GM23338 (cell line): ENCODE measurements at regions not wholly inside any gene's neighbourhood (a gene's known extent, or its start where the extent isn't known, plus 50 kb on each side); places are given as distances from the start of the nearest gene placed in this dataset.

ENCODE experiments used
- CREB1 ChIP-seq: fragments of 250-450 bp; sonication (Bioruptor Pico); IDR thresholded peaks from 2 replicates; pipeline ENCODE4 v1.5.0; 2020; ENCODE audit warnings: low read depth, mild to moderate bottlenecking, moderate library complexity
- EZH2 ChIP-seq: fragments of 200-600 bp; sonication (generic); IDR thresholded peaks from one replicate; pipeline ENCODE4 v1.8.0; 2017; ENCODE audit warnings: antibody characterized with exemption, mild to moderate bottlenecking, low read depth; ENCODE audit not compliant: unreplicated experiment
- EZH2phosphoT487 ChIP-seq: fragments of 200-600 bp; sonication (generic); IDR thresholded peaks from one replicate; pipeline ENCODE4 v1.8.1; 2018; ENCODE audit warnings: antibody characterized with exemption; ENCODE audit not compliant: unreplicated experiment
- JUNB ChIP-seq: IDR thresholded peaks from one replicate; pipeline ENCODE4 v1.6.1; 2016; ENCODE audit warnings: antibody characterized with exemption; ENCODE audit not compliant: unreplicated experiment
- NANOG ChIP-seq: IDR thresholded peaks from 2 replicates; pipeline ENCODE4 v1.6.1; 2016; ENCODE audit warnings: antibody characterized with exemption, borderline replicate concordance
- POLR2AphosphoS5 ChIP-seq: IDR thresholded peaks from 2 replicates; pipeline ENCODE4 v1.6.1; 2016; ENCODE audit warnings: antibody characterized with exemption, low read depth
- STAT1 ChIP-seq: IDR thresholded peaks from one replicate; pipeline ENCODE4 v1.6.1; 2016; ENCODE audit warnings: antibody characterized with exemption; ENCODE audit not compliant: unreplicated experiment
- ZNF114 ChIP-seq: fragments of 250-450 bp; sonication (Bioruptor Pico); IDR thresholded peaks from 2 replicates; pipeline ENCODE4 v1.5.0; 2020; ENCODE audit warnings: mild to moderate bottlenecking, moderate library complexity
- ZNF331 ChIP-seq: fragments of 250-450 bp; sonication (Bioruptor Pico); IDR thresholded peaks from 2 replicates; pipeline ENCODE4 v1.5.0; 2020; ENCODE audit warnings: low read depth, mild to moderate bottlenecking, moderate library complexity
- TF ChIP-seq, protein P1 (sequence below), 2 experiments: fragments of 200-600 bp in 1 of 2; sonication (generic) in 1 of 2; conservative IDR thresholded peaks; 2 replicates each; pipeline versions ENCODE4 v1.5.1 to v1.6.1; 2016 to 2017; ENCODE audit warnings: antibody characterized with exemption in 2 of 2, low read depth in 2 of 2, mild to moderate bottlenecking in 2 of 2, moderate library complexity in 1 of 2
- TF ChIP-seq, protein P2 (sequence below): IDR thresholded peaks from one replicate; pipeline ENCODE4 v1.6.1; 2018; ENCODE audit warnings: antibody characterized with exemption; ENCODE audit not compliant: unreplicated experiment
- TF ChIP-seq, protein P3 (sequence below): IDR thresholded peaks from 2 replicates; pipeline ENCODE4 v1.6.1; 2016; ENCODE audit warnings: antibody characterized with exemption

DNA sequence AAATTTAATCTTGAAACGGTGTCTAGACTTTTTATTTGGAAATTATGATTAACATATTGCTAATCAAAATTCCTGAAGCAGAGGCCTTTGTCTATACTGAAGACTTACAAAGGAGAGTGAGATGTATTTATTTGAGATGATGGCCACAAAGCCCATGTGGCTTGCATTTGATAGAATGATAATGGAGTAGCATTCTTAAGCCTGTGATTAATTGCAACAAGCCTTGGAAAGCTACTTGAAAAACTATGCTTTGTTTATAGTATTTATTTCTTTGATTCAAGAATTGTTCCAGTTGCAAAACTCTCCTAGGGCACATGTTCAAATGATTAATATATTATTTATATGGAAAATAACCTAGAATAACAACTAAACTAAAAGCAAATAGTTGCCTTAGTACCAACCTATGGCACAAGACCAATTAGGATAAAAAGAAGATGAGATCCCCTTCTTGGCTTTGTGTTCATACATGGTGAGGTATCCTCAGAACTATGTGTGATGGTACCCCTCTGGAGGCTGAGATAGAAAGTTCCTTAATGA, 244.1 kb upstream of the TBL1XR1 start:
- TF ChIP-seq, protein P1, sequence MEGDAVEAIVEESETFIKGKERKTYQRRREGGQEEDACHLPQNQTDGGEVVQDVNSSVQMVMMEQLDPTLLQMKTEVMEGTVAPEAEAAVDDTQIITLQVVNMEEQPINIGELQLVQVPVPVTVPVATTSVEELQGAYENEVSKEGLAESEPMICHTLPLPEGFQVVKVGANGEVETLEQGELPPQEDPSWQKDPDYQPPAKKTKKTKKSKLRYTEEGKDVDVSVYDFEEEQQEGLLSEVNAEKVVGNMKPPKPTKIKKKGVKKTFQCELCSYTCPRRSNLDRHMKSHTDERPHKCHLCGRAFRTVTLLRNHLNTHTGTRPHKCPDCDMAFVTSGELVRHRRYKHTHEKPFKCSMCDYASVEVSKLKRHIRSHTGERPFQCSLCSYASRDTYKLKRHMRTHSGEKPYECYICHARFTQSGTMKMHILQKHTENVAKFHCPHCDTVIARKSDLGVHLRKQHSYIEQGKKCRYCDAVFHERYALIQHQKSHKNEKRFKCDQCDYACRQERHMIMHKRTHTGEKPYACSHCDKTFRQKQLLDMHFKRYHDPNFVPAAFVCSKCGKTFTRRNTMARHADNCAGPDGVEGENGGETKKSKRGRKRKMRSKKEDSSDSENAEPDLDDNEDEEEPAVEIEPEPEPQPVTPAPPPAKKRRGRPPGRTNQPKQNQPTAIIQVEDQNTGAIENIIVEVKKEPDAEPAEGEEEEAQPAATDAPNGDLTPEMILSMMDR (conservative IDR thresholded peaks at IDR 0.05; ENCODE audit: low read depth in 2 of 2), result no peak
- TF ChIP-seq CREB1 (no peak), POLR2AphosphoS5 (no peak), EZH2phosphoT487 (no peak), ZNF114 (no peak), JUNB (no peak), EZH2 (no peak), NANOG (no peak), STAT1 (no peak), ZNF331 (CRISPR knock-in tag) (no peak)
- TF ChIP-seq, protein P2, sequence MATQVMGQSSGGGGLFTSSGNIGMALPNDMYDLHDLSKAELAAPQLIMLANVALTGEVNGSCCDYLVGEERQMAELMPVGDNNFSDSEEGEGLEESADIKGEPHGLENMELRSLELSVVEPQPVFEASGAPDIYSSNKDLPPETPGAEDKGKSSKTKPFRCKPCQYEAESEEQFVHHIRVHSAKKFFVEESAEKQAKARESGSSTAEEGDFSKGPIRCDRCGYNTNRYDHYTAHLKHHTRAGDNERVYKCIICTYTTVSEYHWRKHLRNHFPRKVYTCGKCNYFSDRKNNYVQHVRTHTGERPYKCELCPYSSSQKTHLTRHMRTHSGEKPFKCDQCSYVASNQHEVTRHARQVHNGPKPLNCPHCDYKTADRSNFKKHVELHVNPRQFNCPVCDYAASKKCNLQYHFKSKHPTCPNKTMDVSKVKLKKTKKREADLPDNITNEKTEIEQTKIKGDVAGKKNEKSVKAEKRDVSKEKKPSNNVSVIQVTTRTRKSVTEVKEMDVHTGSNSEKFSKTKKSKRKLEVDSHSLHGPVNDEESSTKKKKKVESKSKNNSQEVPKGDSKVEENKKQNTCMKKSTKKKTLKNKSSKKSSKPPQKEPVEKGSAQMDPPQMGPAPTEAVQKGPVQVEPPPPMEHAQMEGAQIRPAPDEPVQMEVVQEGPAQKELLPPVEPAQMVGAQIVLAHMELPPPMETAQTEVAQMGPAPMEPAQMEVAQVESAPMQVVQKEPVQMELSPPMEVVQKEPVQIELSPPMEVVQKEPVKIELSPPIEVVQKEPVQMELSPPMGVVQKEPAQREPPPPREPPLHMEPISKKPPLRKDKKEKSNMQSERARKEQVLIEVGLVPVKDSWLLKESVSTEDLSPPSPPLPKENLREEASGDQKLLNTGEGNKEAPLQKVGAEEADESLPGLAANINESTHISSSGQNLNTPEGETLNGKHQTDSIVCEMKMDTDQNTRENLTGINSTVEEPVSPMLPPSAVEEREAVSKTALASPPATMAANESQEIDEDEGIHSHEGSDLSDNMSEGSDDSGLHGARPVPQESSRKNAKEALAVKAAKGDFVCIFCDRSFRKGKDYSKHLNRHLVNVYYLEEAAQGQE, result no peak
- TF ChIP-seq, protein P3, sequence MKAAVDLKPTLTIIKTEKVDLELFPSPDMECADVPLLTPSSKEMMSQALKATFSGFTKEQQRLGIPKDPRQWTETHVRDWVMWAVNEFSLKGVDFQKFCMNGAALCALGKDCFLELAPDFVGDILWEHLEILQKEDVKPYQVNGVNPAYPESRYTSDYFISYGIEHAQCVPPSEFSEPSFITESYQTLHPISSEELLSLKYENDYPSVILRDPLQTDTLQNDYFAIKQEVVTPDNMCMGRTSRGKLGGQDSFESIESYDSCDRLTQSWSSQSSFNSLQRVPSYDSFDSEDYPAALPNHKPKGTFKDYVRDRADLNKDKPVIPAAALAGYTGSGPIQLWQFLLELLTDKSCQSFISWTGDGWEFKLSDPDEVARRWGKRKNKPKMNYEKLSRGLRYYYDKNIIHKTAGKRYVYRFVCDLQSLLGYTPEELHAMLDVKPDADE, result no peak
